Kidney (tissue), 13 donors: ENCODE measurements at regions not wholly inside any gene's neighbourhood (a gene's known extent, or its start where the extent isn't known, plus 50 kb on each side); places are given as distances from the start of the nearest gene placed in this dataset.

Source experiments
- DNase-seq, 5 donors: peaks; one replicate each; pipeline ENCODE4 v3.0.0-alpha.2; 2013 to 2020
- FAIRE-seq: peaks from 2 replicates; lab custom pipeline; 2012; peaks lifted over from hg19 to GRCh38; lab: Jason Lieb, UNC
- H3K27ac ChIP-seq, 2 donors: one replicate each; pipeline ENCODE4 v1.7.0; 2013; ENCODE audit warnings: low read depth in 2 of 2, low read length in 2 of 2, inconsistent platforms in 1 of 2
- H3K27me3 ChIP-seq: one replicate; pipeline ENCODE4 v1.7.1; 2013; ENCODE audit warnings: low read length, inconsistent platforms; ENCODE audit not compliant: control insufficient read depth, insufficient read depth
- H3K36me3 ChIP-seq, 3 donors: one replicate each; pipeline versions ENCODE4 v1.7.0 to v1.7.1; 2013; ENCODE audit warnings: low read length in 3 of 3, control low read depth in 1 of 3, inconsistent platforms in 1 of 3; ENCODE audit not compliant: insufficient read depth in 3 of 3, control insufficient read depth in 2 of 3
- H3K4me1 ChIP-seq, 3 donors: one replicate each; pipeline versions ENCODE4 v1.7.0 to v1.7.1; 2013; ENCODE audit warnings: low read length in 3 of 3, inconsistent platforms in 1 of 3, low read depth in 1 of 3; ENCODE audit not compliant: control insufficient read depth in 2 of 3, insufficient read depth in 2 of 3
- H3K4me3 ChIP-seq, 3 donors: one replicate each; pipeline versions ENCODE4 v1.7.0 to v1.8.1; 2013; ENCODE audit warnings: low read length in 3 of 3, control low read depth in 1 of 3, inconsistent platforms in 1 of 3
- H3K9ac ChIP-seq, 3 donors: one replicate each; pipeline versions ENCODE4 v1.7.0 to v1.7.1; 2013; ENCODE audit warnings: low read length in 3 of 3, control low read depth in 1 of 3, inconsistent platforms in 1 of 3
- H3K9me3 ChIP-seq, 3 donors: one replicate each; pipeline versions ENCODE4 v1.7.0 to v1.7.1; 2013; ENCODE audit warnings: low read length in 3 of 3, control low read depth in 1 of 3, inconsistent platforms in 1 of 3; ENCODE audit not compliant: control insufficient read depth in 2 of 3, insufficient read depth in 1 of 3
- intact Hi-C: fragments of 100-400 bp; cut with DNase I; formaldehyde crosslinking; loops from one replicate; pipeline ENCODE4 v1.11.1; 2022
- TF ChIP-seq, protein P1 (sequence below): IDR thresholded peaks from 3 replicates; pipeline ENCODE4 v1.5.1; 2012; ENCODE audit warnings: mild to moderate bottlenecking, moderate library complexity, borderline replicate concordance; ENCODE audit not compliant: insufficient read depth; ENCODE audit errors: extremely low read depth
- donor health status: control.
- donor health status: control.
- donor health status: control.
- donor health status: control.
- donor health status: control.
- donor health status: DM: yes; HTN: yes; CAD: no.
- donor health status: Normal renal cell carcinoma (clear cell type).

DNA sequence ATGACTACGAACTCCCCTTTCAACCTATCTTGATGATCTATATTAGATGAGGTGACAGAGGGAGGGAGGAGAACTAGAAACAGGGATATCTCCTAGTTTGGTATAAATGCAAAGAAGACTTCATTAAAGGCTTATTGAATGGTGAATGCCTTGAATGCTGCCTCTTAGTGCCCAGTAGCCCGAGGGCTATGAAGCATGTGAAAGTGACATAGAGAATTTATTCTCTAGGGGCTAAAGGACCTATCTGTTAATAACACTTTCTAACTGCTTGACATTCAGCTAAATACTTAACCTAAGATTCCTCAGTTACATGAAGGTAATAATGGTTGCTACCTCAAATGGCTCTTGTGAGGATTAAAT, 764.1 kb downstream of the LTN1 start:
- no peak overlapping the region for H3K4me3 ChIP-seq
- H3K27ac ChIP-seq: no peak overlapping the region
- TF ChIP-seq, protein P1, sequence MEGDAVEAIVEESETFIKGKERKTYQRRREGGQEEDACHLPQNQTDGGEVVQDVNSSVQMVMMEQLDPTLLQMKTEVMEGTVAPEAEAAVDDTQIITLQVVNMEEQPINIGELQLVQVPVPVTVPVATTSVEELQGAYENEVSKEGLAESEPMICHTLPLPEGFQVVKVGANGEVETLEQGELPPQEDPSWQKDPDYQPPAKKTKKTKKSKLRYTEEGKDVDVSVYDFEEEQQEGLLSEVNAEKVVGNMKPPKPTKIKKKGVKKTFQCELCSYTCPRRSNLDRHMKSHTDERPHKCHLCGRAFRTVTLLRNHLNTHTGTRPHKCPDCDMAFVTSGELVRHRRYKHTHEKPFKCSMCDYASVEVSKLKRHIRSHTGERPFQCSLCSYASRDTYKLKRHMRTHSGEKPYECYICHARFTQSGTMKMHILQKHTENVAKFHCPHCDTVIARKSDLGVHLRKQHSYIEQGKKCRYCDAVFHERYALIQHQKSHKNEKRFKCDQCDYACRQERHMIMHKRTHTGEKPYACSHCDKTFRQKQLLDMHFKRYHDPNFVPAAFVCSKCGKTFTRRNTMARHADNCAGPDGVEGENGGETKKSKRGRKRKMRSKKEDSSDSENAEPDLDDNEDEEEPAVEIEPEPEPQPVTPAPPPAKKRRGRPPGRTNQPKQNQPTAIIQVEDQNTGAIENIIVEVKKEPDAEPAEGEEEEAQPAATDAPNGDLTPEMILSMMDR: no peak
- no peaks in the 10 kb centered on the region for H3K4me1 ChIP-seq
- no peaks in the 10 kb centered on the region for H3K27me3 ChIP-seq
- intact Hi-C loops: no loop called here
- no peak for FAIRE-seq
- no peaks in the 10 kb centered on the region for H3K9me3 ChIP-seq
- no peaks in the 10 kb centered on the region for H3K36me3 ChIP-seq
- no peak overlapping the region for H3K9ac ChIP-seq
- DNase-seq: no peak

DNA sequence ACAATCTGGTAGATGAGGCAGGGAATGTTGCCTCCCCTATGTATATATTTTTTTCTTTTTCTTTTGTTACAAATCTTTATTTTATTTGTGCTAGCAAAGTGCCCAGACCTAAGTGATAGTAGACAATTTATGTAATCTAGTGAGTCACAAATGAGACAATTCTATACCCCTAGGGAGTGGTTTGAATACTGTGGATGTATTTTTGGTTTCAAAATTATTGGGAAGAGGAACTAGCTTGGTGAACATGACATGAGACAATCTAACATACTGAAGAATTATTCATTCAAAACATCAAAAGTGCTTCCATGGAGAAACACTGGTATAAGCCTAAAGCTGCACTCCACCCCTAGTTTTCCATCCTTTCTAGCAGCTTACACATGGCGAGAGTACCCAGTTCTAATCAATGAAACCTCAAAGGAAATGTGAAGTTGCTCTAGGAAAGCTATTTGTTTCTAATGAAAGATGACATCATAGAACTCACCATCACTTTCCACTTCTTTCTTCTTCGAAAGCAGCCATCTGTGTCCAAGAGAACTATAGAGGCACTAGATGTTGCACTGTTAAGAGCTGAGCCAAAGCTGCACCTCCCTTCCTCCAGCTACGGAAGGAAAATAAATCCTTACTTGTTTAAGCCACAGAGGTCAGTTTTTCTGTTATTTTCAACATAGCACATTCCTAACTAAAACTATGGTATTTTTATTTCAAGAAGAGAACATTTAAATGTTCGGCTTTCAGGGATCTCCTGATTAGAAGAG, 764.6 kb downstream of the LTN1 start:
- no peaks in the 10 kb centered on the region for H3K36me3 ChIP-seq
- no peak for DNase-seq
- H3K4me1 ChIP-seq: no peaks in the 10 kb centered on the region
- no peak overlapping the region for H3K9ac ChIP-seq
- H3K9me3 ChIP-seq: no peaks in the 10 kb centered on the region
- no peak overlapping the region for H3K27ac ChIP-seq
- intact Hi-C loops: no loop called here
- TF ChIP-seq, protein P1: no peak
- no peaks in the 10 kb centered on the region for H3K27me3 ChIP-seq
- no peak overlapping the region for H3K4me3 ChIP-seq
- FAIRE-seq: no peak

DNA sequence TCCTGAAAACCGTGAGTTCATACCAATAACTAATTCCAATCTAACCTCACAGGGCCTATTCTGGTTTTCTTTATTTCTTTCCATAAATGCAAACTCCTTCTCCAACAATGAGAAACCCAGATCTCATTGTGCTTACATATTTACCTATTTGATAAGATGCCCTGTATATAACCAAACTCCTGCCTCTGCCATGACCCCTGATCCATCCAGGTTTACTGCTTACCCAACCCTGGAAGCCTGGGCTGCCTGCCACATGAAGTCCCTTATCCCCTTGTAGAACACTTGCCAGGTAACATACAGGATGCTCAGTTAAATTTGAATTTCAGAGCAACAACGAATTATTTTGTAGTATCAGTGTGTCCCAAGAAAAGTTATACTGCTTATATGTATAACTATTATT, 766.1 kb downstream of the LTN1 start:
- Histone ChIP-seq H3K9me3 (no peaks in the 10 kb centered on the region), H3K4me1 (no peaks in the 10 kb centered on the region), H3K27me3 (no peaks in the 10 kb centered on the region), H3K4me3 (no peak overlapping the region), H3K27ac (no peak overlapping the region), H3K36me3 (no peaks in the 10 kb centered on the region), H3K9ac (no peak overlapping the region)
- intact Hi-C loops: no loop called here
- no peak for FAIRE-seq
- DNase-seq: no peak
- TF ChIP-seq, protein P1: no peak
